ENCODE measurements at regions not wholly inside any gene's neighbourhood (a gene's known extent, or its start where the extent isn't known, plus 50 kb on each side); places are given as distances from the start of the nearest gene placed in this dataset.

GRCh38 chr2:204487447-204488229, 57.6 kb upstream of the PARD3B start (continued):
- TF ChIP-seq CTCF (IDR thresholded peaks at IDR 0.05) (no peak), SOX15 (CRISPR knock-in tag; IDR thresholded peaks at IDR 0.05) (no peak), IRF1 (CRISPR knock-in tag; IDR thresholded peaks at IDR 0.05) (no peak), SMAD4 (CRISPR knock-in tag; IDR thresholded peaks at IDR 0.05) (no peak), ZNF512 (CRISPR knock-in tag; IDR thresholded peaks at IDR 0.05; ENCODE audit: borderline replicate concordance) (no peak), ZSCAN18 (CRISPR knock-in tag; IDR thresholded peaks at IDR 0.05) (no peak), GRHL2 (CRISPR knock-in tag; IDR thresholded peaks at IDR 0.05; ENCODE audit: insufficient replicate concordance, severe bottlenecking) (no peak), GABPB1 (CRISPR knock-in tag; IDR thresholded peaks at IDR 0.05) (no peak), ZNF317 (CRISPR knock-in tag; IDR thresholded peaks at IDR 0.05; ENCODE audit: borderline replicate concordance, low read depth) (no peak), SP1 (CRISPR knock-in tag; conservative IDR thresholded peaks at IDR 0.05) (no peak), ZNF396 (CRISPR knock-in tag; IDR thresholded peaks at IDR 0.05; ENCODE audit: borderline replicate concordance) (no peak), ARID4B (CRISPR knock-in tag; IDR thresholded peaks at IDR 0.05; ENCODE audit: borderline replicate concordance) (no peak), AFF4 (CRISPR knock-in tag; IDR thresholded peaks at IDR 0.05; ENCODE audit: borderline replicate concordance) (no peak), ATF1 (CRISPR knock-in tag; IDR thresholded peaks at IDR 0.05) (no peak)
